ENCODE measurements at regions not wholly inside any gene's neighbourhood (a gene's known extent, or its start where the extent isn't known, plus 50 kb on each side); places are given as distances from the start of the nearest gene placed in this dataset.

GRCh38 chr2:83115155-83115554 is 1343.9 kb downstream of the SUCLG1 start:
- TF ChIP-seq POLR2AphosphoS5 (IDR thresholded peaks at IDR 0.05; ENCODE audit: borderline replicate concordance, low read depth, low read length) (no peak), EZH2 (IDR thresholded peaks at IDR 0.05) (no peak), FOXP2 (optimal IDR thresholded peaks at IDR 0.05; ENCODE audit: control extremely low read depth, extremely low read length, insufficient read depth) (no peak)

Measured in SK-N-MC (cell line).